ENCODE measurements at regions not wholly inside any gene's neighbourhood (a gene's known extent, or its start where the extent isn't known, plus 50 kb on each side); places are given as distances from the start of the nearest gene placed in this dataset.

DNA sequence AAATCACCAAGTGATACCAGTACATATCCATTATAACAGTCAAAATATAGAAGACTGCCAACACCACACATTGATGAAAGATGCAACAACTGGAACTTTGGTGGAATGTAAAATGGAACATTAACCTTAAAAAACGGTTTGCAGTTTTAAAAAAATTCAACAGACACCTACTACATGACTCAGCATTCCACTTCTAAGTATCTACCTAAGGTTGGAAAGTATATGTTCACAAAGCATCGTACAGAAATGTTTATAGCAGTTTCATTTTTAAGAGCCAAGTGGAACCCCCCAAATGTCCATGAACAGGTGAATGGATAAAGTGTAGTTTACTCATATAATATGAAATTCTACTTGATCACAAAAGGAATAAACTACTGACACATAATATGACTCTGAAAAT is 314.7 kb upstream of the ARRDC4 start:
- TF ChIP-seq, protein P1, sequence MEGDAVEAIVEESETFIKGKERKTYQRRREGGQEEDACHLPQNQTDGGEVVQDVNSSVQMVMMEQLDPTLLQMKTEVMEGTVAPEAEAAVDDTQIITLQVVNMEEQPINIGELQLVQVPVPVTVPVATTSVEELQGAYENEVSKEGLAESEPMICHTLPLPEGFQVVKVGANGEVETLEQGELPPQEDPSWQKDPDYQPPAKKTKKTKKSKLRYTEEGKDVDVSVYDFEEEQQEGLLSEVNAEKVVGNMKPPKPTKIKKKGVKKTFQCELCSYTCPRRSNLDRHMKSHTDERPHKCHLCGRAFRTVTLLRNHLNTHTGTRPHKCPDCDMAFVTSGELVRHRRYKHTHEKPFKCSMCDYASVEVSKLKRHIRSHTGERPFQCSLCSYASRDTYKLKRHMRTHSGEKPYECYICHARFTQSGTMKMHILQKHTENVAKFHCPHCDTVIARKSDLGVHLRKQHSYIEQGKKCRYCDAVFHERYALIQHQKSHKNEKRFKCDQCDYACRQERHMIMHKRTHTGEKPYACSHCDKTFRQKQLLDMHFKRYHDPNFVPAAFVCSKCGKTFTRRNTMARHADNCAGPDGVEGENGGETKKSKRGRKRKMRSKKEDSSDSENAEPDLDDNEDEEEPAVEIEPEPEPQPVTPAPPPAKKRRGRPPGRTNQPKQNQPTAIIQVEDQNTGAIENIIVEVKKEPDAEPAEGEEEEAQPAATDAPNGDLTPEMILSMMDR (conservative IDR thresholded peaks at IDR 0.05; ENCODE audit: low read length): no peak
- TF ChIP-seq EZH2phosphoT487 (IDR thresholded peaks at IDR 0.05; ENCODE audit: borderline replicate concordance, low read depth, low read length): no peak
